ENCODE measurements at regions not wholly inside any gene's neighbourhood (a gene's known extent, or its start where the extent isn't known, plus 50 kb on each side); places are given as distances from the start of the nearest gene placed in this dataset.

- DNase-seq, result no peak
Observed at GRCh38 chr1:240004086-240004749, 87.5 kb upstream of the FMN2 start.

- DNase-seq, result no peak
Observed at GRCh38 chr1:240005997-240006650, 85.6 kb upstream of the FMN2 start.

- no peak for DNase-seq
Observed at GRCh38 chr1:240008298-240008697, 83.4 kb upstream of the FMN2 start.

GRCh38 chr1:240014051-240014450 is 77.6 kb upstream of the FMN2 start:
- DNase-seq, result no peak

- no peak for DNase-seq
Observed at GRCh38 chr1:240018617-240019016, 73.1 kb upstream of the FMN2 start.

DNA sequence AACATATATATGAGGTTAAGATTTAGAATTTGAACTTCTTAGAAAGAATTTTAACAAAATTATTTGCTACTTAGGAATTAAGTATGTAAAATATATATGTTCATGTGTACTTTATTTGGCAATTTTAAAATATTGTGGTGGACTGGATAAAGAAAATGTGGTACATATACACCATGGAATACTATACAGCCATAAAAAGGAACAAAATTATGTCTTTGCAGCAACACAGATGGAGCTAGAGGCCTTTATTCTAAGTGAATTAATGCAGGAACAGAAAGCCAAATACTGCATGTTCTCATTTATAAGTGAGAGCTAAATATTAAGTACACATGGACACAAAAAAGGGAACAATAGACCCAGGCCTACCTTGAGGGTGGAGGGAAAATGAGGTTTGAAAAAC is 72.2 kb upstream of the FMN2 start:
- no peak for DNase-seq

- DNase-seq, result no peak
Observed at GRCh38 chr1:240020871-240021270, 70.8 kb upstream of the FMN2 start.

DNA sequence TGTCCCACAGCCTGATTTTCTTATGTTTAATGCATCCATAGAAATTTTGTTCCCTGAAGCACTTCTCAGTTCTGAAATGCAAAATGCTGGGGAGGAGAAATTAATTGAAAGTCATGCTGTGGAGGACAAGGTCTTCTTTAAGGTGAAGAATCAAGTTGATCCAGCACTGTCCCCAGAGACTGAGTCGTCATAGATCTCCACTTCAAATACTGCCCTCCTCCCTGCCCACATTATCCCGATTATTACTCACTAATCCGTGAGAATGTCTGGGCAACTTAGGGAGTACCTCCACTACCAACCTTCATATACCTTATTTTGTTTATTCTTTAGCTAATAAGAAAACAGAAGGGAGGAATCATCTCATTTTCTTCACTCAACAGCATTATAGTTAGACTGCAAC is 70.0 kb upstream of the FMN2 start:
- no peak for DNase-seq

DNA sequence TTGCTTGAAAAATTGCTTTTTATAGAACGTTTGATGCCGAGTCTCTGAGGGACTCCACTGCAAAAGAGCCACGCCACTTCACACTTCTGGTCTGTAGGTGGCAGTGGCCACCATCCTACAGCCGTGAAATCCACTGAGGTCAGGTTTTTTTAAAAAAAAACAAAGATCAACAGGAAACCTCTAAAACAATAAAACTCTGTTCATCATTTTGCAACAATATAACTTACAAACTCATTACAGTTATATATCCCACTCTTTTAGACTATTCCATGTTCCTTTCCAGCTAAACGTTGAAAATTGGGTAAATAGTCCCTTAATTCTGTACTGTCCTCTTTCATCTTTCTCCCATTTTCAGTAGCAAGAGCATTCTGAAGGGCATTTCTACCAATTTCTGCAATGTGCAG is 64.6 kb upstream of the FMN2 start:
- DNase-seq, result no peak

- DNase-seq, result no peak
Observed at GRCh38 chr1:240029418-240029817, 62.3 kb upstream of the FMN2 start.

GRCh38 chr1:240030236-240030635 is 61.4 kb upstream of the FMN2 start:
- no peak for DNase-seq

DNA sequence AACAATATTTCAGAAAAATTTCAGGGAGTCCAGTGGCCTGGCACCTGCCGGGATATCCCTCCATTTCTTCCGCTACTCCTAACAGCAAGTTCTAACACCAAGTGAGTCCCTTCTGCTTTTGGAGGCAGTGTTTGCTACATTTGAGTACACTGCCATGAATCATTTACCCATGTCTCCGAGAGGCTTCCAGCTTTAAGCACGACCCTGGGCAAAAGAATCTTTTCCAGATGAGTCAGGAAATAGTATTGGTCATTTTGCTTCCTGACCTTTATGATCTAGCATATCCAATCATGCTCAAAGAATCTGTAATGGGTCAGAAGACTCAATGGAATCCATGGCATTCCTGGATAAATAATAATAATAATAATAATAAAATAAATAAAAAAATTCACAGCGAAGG is 60.7 kb upstream of the FMN2 start:
- DNase-seq, result no peak

- DNase-seq, result no peak
Observed at GRCh38 chr1:240031414-240031813, 60.3 kb upstream of the FMN2 start.

GRCh38 chr1:240033406-240033805 is 58.3 kb upstream of the FMN2 start:
- DNase-seq, result no peak

DNA sequence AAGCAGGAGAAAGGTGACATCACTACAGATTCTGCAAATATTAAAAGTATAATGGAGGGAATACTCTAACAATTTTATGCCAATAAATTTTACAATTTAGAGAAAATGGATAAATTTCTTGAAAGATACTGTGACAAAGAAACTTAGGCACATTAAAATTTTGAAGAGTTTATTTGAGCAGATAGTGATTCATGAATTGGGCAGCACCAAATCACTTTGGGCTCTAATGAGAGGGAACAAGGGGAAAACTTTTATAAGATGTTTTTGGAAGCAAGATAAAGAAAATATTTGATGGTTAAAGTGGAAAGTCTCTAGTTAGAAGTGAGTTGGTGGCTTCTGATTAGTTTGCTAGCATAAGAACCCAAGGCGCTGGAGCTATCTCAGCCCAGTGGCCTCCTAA is 55.2 kb upstream of the FMN2 start:
- DNase-seq, result no peak

Measured in SIG-M5 (cell line).